ENCODE measurements at regions not wholly inside any gene's neighbourhood (a gene's known extent, or its start where the extent isn't known, plus 50 kb on each side); places are given as distances from the start of the nearest gene placed in this dataset.

- no peak for DNase-seq (ENCODE audit: low read depth in 2 of 2)
- H3K4me3 ChIP-seq (replicated peaks in 1 of 2; ENCODE audit: low read depth in 2 of 2, low read length in 2 of 2), result no peak overlapping the region
- TF ChIP-seq CTCF (IDR thresholded peaks at IDR 0.05; ENCODE audit: low read depth, low read length), result no peak
These were observed 658.3 kb upstream of the RORB start for GRCh38 chr9:73838871-73839270.

- DNase-seq (ENCODE audit: low read depth in 2 of 2), result no peak
- TF ChIP-seq CTCF (IDR thresholded peaks at IDR 0.05; ENCODE audit: low read depth, low read length), result no peak
These were observed 657.7 kb upstream of the RORB start for GRCh38 chr9:73839471-73839870.

DNA sequence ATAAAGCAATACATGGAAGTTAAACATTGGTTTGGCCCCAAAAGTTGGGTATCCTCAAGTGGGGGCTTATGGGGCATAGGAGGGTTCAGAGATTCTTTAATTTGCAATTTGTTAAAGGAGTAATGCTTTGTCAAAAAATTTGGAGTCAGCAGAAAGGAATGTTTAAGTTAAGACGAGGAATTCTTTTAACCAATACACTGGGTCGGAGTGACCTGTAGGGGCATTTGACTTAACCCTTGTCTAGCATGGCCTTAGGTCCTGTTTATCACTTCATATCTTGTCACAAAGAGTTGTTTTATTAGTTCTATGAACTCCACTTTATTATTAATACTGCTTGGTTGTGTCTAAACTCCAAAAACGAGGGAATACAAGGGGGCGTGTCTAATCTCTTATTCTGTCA is 656.1 kb upstream of the RORB start:
- no peak overlapping the region for H3K4me3 ChIP-seq (replicated peaks in 1 of 2; ENCODE audit: low read depth in 2 of 2, low read length in 2 of 2)
- no peak for TF ChIP-seq CTCF (IDR thresholded peaks at IDR 0.05; ENCODE audit: low read depth, low read length)

More at GRCh38 chr9:73839471-73839870, 657.7 kb upstream of the RORB start:
- no peak overlapping the region for H3K4me3 ChIP-seq (replicated peaks in 1 of 2; ENCODE audit: low read depth in 2 of 2, low read length in 2 of 2)

DNA sequence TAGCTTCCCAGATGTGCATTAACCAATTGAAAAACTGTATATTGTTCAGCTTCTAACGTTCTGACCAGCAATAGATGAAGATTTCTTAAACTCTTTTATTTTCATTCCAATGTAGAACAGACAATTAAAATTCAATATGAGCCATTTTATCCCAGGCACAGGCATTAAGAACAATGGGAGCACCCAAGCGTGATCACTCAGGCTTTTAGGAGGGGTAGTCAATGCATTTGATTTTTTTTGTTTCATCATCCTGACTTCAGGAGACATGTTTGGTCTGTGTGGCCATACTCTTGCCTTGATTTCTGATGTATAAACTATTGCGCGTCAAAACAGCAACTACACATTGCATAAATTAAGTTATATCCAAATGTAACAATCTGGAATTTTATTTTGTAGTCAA is 653.0 kb upstream of the RORB start:
- no peak overlapping the region for H3K4me3 ChIP-seq (replicated peaks in 1 of 2; ENCODE audit: low read depth in 2 of 2, low read length in 2 of 2)
- DNase-seq (ENCODE audit: low read depth in 2 of 2), result no peak
- no peak for TF ChIP-seq CTCF (IDR thresholded peaks at IDR 0.05; ENCODE audit: low read depth, low read length)

More for the DNA sequence above, 656.1 kb upstream of the RORB start:
- no peak for DNase-seq (ENCODE audit: low read depth in 2 of 2)

- H3K4me3 ChIP-seq (replicated peaks in 1 of 2; ENCODE audit: low read depth in 2 of 2, low read length in 2 of 2), result no peak overlapping the region
- TF ChIP-seq CTCF (IDR thresholded peaks at IDR 0.05; ENCODE audit: low read depth, low read length), result no peak
- no peak for DNase-seq (ENCODE audit: low read depth in 2 of 2)
These were observed 651.6 kb upstream of the RORB start for GRCh38 chr9:73845539-73845938.

DNA sequence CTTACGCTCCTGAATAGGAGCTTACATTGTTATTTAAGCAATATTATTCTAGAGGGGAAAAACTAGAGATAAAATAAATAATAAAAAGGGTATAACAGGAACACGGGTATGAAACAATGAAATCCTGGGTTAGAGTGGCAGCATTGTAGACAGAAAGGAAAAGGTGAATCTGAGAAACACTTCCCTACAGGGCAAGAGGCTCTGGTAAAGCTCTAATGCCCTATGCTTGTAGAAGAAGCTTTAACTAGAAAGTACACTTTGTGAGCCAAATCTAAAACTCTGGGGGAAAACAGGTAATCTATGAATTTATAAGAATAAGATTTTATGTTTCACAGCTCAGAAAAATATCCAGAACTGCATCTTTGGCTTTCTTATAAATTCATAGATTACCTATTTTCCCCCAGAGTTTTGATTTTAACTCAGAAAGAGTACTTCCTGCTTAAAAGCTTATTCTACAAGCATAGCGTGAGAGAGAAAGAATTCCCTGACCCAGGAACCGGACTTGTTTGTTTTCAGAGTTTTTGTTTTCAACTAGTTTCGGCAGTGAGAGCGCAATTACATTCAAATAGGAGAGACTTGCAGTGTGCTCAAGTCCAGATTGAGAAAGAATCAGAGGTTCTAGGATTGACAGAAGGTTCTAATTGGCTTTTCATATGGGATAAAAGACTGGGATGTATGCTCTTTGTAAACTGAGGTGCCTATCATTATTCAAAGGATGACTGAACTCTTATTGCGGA is 651.0 kb upstream of the RORB start:
- DNase-seq (ENCODE audit: low read depth in 2 of 2), result no peak
- H3K4me3 ChIP-seq (replicated peaks in 1 of 2; ENCODE audit: low read depth in 2 of 2, low read length in 2 of 2), result no peak overlapping the region
- TF ChIP-seq CTCF (IDR thresholded peaks at IDR 0.05; ENCODE audit: low read depth, low read length), result no peak

- no peak for TF ChIP-seq CTCF (IDR thresholded peaks at IDR 0.05; ENCODE audit: low read depth, low read length)
- no peak for DNase-seq (ENCODE audit: low read depth in 2 of 2)
- H3K4me3 ChIP-seq (replicated peaks in 1 of 2; ENCODE audit: low read depth in 2 of 2, low read length in 2 of 2), result no peak overlapping the region
These were observed 649.6 kb upstream of the RORB start for GRCh38 chr9:73847536-73847935.
